ENCODE measurements at regions not wholly inside any gene's neighbourhood (a gene's known extent, or its start where the extent isn't known, plus 50 kb on each side); places are given as distances from the start of the nearest gene placed in this dataset.

GRCh38 chr2:49360407-49360767 lies 206.1 kb upstream of the FSHR start:
- TF ChIP-seq FOXM1 (IDR thresholded peaks at IDR 0.05; ENCODE audit: borderline replicate concordance) (no peak), ZNF384 (IDR thresholded peaks at IDR 0.05) (no peak), ELF4 (IDR thresholded peaks at IDR 0.05) (no peak), BHLHE40 (IDR thresholded peaks at IDR 0.05; ENCODE audit: borderline replicate concordance) (no peak), FOXA1 (IDR thresholded peaks at IDR 0.05) (no peak), PKNOX1 (IDR thresholded peaks at IDR 0.05) (no peak), SP1 (IDR thresholded peaks at IDR 0.05) (no peak), CTBP1 (IDR thresholded peaks at IDR 0.05; ENCODE audit: borderline replicate concordance) (no peak), NFRKB (IDR thresholded peaks at IDR 0.05) (no peak), FOXK2 (IDR thresholded peaks at IDR 0.05) (no peak), LEF1 (IDR thresholded peaks at IDR 0.05; ENCODE audit: borderline replicate concordance) (no peak), TARDBP (IDR thresholded peaks at IDR 0.05) (no peak)
